ENCODE measurements at regions not wholly inside any gene's neighbourhood (a gene's known extent, or its start where the extent isn't known, plus 50 kb on each side); places are given as distances from the start of the nearest gene placed in this dataset.
A peak's percentile ranks its signal among the peaks of the same experiment; 100 is the strongest.
"Not testable (repeated sequence)": the region's sequence is repeated elsewhere in the genome, so short reads cannot be mapped to it uniquely, and the experiment has no call there.

GRCh38 chr11:25615069-25615468, 716.9 kb upstream of the ANO3 start:
- peak; percentile 36 for DNase-seq (ENCODE audit: low read depth)
- Histone ChIP-seq H3K36me3 (ENCODE audit: control insufficient read depth, insufficient read depth, low read length, severe bottlenecking) (no peaks in the 10 kb centered on the region), H3K9ac (ENCODE audit: low read length) (no peak overlapping the region), H3K4me3 (ENCODE audit: low read length) (no peak overlapping the region), H3K4me1 (ENCODE audit: control insufficient read depth, insufficient read depth, low read length) (no peaks in the 10 kb centered on the region), H3K9me3 (ENCODE audit: control insufficient read depth, low read length) (peaks cover 8% of the 10 kb centered on the region), H3K27me3 (replicated peaks; ENCODE audit: control insufficient read depth, insufficient read depth, low read length) (no peaks in the 10 kb centered on the region)

- Histone ChIP-seq H3K36me3 (ENCODE audit: control insufficient read depth, insufficient read depth, low read length, severe bottlenecking) (no peaks in the 10 kb centered on the region), H3K27me3 (replicated peaks; ENCODE audit: control insufficient read depth, insufficient read depth, low read length) (no peaks in the 10 kb centered on the region), H3K9me3 (ENCODE audit: control insufficient read depth, low read length) (peaks cover 7% of the 10 kb centered on the region), H3K9ac (ENCODE audit: low read length) (no peak overlapping the region), H3K4me3 (ENCODE audit: low read length) (no peak overlapping the region), H3K4me1 (ENCODE audit: control insufficient read depth, insufficient read depth, low read length) (no peaks in the 10 kb centered on the region)
- DNase-seq (ENCODE audit: low read depth) = no peak
Measured at GRCh38 chr11:25615841-25616240, 716.1 kb upstream of the ANO3 start.

- Histone ChIP-seq H3K9ac (ENCODE audit: low read length) (no peak overlapping the region), H3K36me3 (ENCODE audit: control insufficient read depth, insufficient read depth, low read length, severe bottlenecking) (no peaks in the 10 kb centered on the region), H3K4me3 (ENCODE audit: low read length) (no peak overlapping the region), H3K4me1 (ENCODE audit: control insufficient read depth, insufficient read depth, low read length) (no peaks in the 10 kb centered on the region), H3K9me3 (ENCODE audit: control insufficient read depth, low read length) (peaks cover 4% of the 10 kb centered on the region), H3K27me3 (replicated peaks; ENCODE audit: control insufficient read depth, insufficient read depth, low read length) (no peaks in the 10 kb centered on the region)
- DNase-seq (ENCODE audit: low read depth) = no peak
Measured at GRCh38 chr11:25625094-25625493, 706.8 kb upstream of the ANO3 start.

GRCh38 chr11:25628030-25628429, 703.9 kb upstream of the ANO3 start:
- no peak for DNase-seq (ENCODE audit: low read depth)
- H3K9ac ChIP-seq (ENCODE audit: low read length) = no peak overlapping the region
- H3K9me3 ChIP-seq (ENCODE audit: control insufficient read depth, low read length) = peaks cover 4% of the 10 kb centered on the region
- H3K4me1 ChIP-seq (ENCODE audit: control insufficient read depth, insufficient read depth, low read length) = no peaks in the 10 kb centered on the region
- no peak overlapping the region for H3K4me3 ChIP-seq (ENCODE audit: low read length)
- H3K27me3 ChIP-seq (replicated peaks; ENCODE audit: control insufficient read depth, insufficient read depth, low read length) = no peaks in the 10 kb centered on the region
- no peaks in the 10 kb centered on the region for H3K36me3 ChIP-seq (ENCODE audit: control insufficient read depth, insufficient read depth, low read length, severe bottlenecking)

GRCh38 chr11:25633230-25633629, 698.7 kb upstream of the ANO3 start:
- Histone ChIP-seq H3K4me1 (ENCODE audit: control insufficient read depth, insufficient read depth, low read length) (no peaks in the 10 kb centered on the region), H3K36me3 (ENCODE audit: control insufficient read depth, insufficient read depth, low read length, severe bottlenecking) (no peaks in the 10 kb centered on the region), H3K9ac (ENCODE audit: low read length) (no peak overlapping the region), H3K9me3 (ENCODE audit: control insufficient read depth, low read length) (no peaks in the 10 kb centered on the region), H3K4me3 (ENCODE audit: low read length) (no peak overlapping the region), H3K27me3 (replicated peaks; ENCODE audit: control insufficient read depth, insufficient read depth, low read length) (no peaks in the 10 kb centered on the region)
- DNase-seq (ENCODE audit: low read depth) = no peak

- H3K9me3 ChIP-seq (ENCODE audit: control insufficient read depth, low read length); DNase-seq (ENCODE audit: low read depth); H3K4me1 ChIP-seq (ENCODE audit: control insufficient read depth, insufficient read depth, low read length); H3K4me3 ChIP-seq (ENCODE audit: low read length); H3K36me3 ChIP-seq (ENCODE audit: control insufficient read depth, insufficient read depth, low read length, severe bottlenecking); H3K27me3 ChIP-seq (replicated peaks; ENCODE audit: control insufficient read depth, insufficient read depth, low read length); H3K9ac ChIP-seq (ENCODE audit: low read length): not testable (repeated sequence)
Measured at GRCh38 chr11:25649220-25649619, 682.7 kb upstream of the ANO3 start.

GRCh38 chr11:25650319-25650718, 681.6 kb upstream of the ANO3 start:
- Histone ChIP-seq H3K36me3 (ENCODE audit: control insufficient read depth, insufficient read depth, low read length, severe bottlenecking) (no peaks in the 10 kb centered on the region), H3K4me3 (ENCODE audit: low read length) (no peak overlapping the region), H3K9ac (ENCODE audit: low read length) (no peak overlapping the region), H3K9me3 (ENCODE audit: control insufficient read depth, low read length) (no peaks in the 10 kb centered on the region), H3K27me3 (replicated peaks; ENCODE audit: control insufficient read depth, insufficient read depth, low read length) (no peaks in the 10 kb centered on the region), H3K4me1 (ENCODE audit: control insufficient read depth, insufficient read depth, low read length) (no peaks in the 10 kb centered on the region)
- no peak for DNase-seq (ENCODE audit: low read depth)

GRCh38 chr11:25655636-25656035, 676.3 kb upstream of the ANO3 start:
- Histone ChIP-seq H3K9ac (ENCODE audit: low read length) (no peak overlapping the region), H3K4me3 (ENCODE audit: low read length) (no peak overlapping the region), H3K36me3 (ENCODE audit: control insufficient read depth, insufficient read depth, low read length, severe bottlenecking) (no peaks in the 10 kb centered on the region), H3K9me3 (ENCODE audit: control insufficient read depth, low read length) (no peaks in the 10 kb centered on the region), H3K27me3 (replicated peaks; ENCODE audit: control insufficient read depth, insufficient read depth, low read length) (no peaks in the 10 kb centered on the region), H3K4me1 (ENCODE audit: control insufficient read depth, insufficient read depth, low read length) (no peaks in the 10 kb centered on the region)
- no peak for DNase-seq (ENCODE audit: low read depth)

- Histone ChIP-seq H3K9me3 (ENCODE audit: control insufficient read depth, low read length) (no peaks in the 10 kb centered on the region), H3K4me3 (ENCODE audit: low read length) (no peak overlapping the region), H3K27me3 (replicated peaks; ENCODE audit: control insufficient read depth, insufficient read depth, low read length) (no peaks in the 10 kb centered on the region), H3K4me1 (ENCODE audit: control insufficient read depth, insufficient read depth, low read length) (no peaks in the 10 kb centered on the region), H3K36me3 (ENCODE audit: control insufficient read depth, insufficient read depth, low read length, severe bottlenecking) (no peaks in the 10 kb centered on the region), H3K9ac (ENCODE audit: low read length) (no peak overlapping the region)
- DNase-seq (ENCODE audit: low read depth) = no peak
Measured at GRCh38 chr11:25658916-25659315, 673.0 kb upstream of the ANO3 start.

GRCh38 chr11:25659706-25660105, 672.2 kb upstream of the ANO3 start:
- no peaks in the 10 kb centered on the region for H3K4me1 ChIP-seq (ENCODE audit: control insufficient read depth, insufficient read depth, low read length)
- H3K36me3 ChIP-seq (ENCODE audit: control insufficient read depth, insufficient read depth, low read length, severe bottlenecking) = no peaks in the 10 kb centered on the region
- no peaks in the 10 kb centered on the region for H3K27me3 ChIP-seq (replicated peaks; ENCODE audit: control insufficient read depth, insufficient read depth, low read length)
- no peak for DNase-seq (ENCODE audit: low read depth)
- no peaks in the 10 kb centered on the region for H3K9me3 ChIP-seq (ENCODE audit: control insufficient read depth, low read length)
- H3K9ac ChIP-seq (ENCODE audit: low read length) = no peak overlapping the region
- no peak overlapping the region for H3K4me3 ChIP-seq (ENCODE audit: low read length)

GRCh38 chr11:25667871-25668270, 664.1 kb upstream of the ANO3 start:
- Histone ChIP-seq H3K36me3 (ENCODE audit: control insufficient read depth, insufficient read depth, low read length, severe bottlenecking) (no peaks in the 10 kb centered on the region), H3K27me3 (replicated peaks; ENCODE audit: control insufficient read depth, insufficient read depth, low read length) (no peaks in the 10 kb centered on the region), H3K4me1 (ENCODE audit: control insufficient read depth, insufficient read depth, low read length) (no peaks in the 10 kb centered on the region), H3K4me3 (ENCODE audit: low read length) (no peak overlapping the region), H3K9me3 (ENCODE audit: control insufficient read depth, low read length) (no peaks in the 10 kb centered on the region), H3K9ac (ENCODE audit: low read length) (no peak overlapping the region)
- no peak for DNase-seq (ENCODE audit: low read depth)

GRCh38 chr11:25691959-25692358, 640.0 kb upstream of the ANO3 start:
- Histone ChIP-seq H3K9me3 (ENCODE audit: control insufficient read depth, low read length) (peaks cover 8% of the 10 kb centered on the region), H3K27me3 (replicated peaks; ENCODE audit: control insufficient read depth, insufficient read depth, low read length) (no peaks in the 10 kb centered on the region), H3K4me1 (ENCODE audit: control insufficient read depth, insufficient read depth, low read length) (no peaks in the 10 kb centered on the region), H3K4me3 (ENCODE audit: low read length) (no peak overlapping the region), H3K9ac (ENCODE audit: low read length) (no peak overlapping the region), H3K36me3 (ENCODE audit: control insufficient read depth, insufficient read depth, low read length, severe bottlenecking) (no peaks in the 10 kb centered on the region)
- DNase-seq (ENCODE audit: low read depth) = no peak

All from adipocyte (in vitro differentiated cells).